Panc1 (cell line): ENCODE measurements at regions not wholly inside any gene's neighbourhood (a gene's known extent, or its start where the extent isn't known, plus 50 kb on each side); places are given as distances from the start of the nearest gene placed in this dataset.

ENCODE experiments used
- ATAC-seq: fragments of 200-7000 bp; cut with Tn5 transposase; 2 replicates; pipeline ENCODE4 v1.9.1; 2020; ENCODE audit warnings: mild to moderate bottlenecking, moderate library complexity
- BruUV-seq: library from RNA; stranded (reverse); fragments of 400-500 nt; replicated peaks from 2 replicates; lab custom pipeline; 2021; lab: Mats Ljungman, UMichigan
- CTCF ChIA-PET: fragments of 300-600 bp; sonication (Branson Sonifier 250); formaldehyde crosslinking; loops from one replicate; lab custom pipeline; 2022; ENCODE audit warnings: antibody characterized with exemption; lab: Charles Lee
- POLR2A ChIA-PET: fragments of 300-600 bp; sonication (Branson Sonifier 250); formaldehyde crosslinking; loops from one replicate; lab custom pipeline; 2022; ENCODE audit warnings: antibody characterized with exemption; lab: Charles Lee
- DNase-seq: peaks from one replicate; pipeline ENCODE4 v3.0.0-alpha.2; 2010; ENCODE audit warnings: low read depth, low spot score
- H3K27ac ChIP-seq: 2 replicates; pipeline ENCODE4 v1.5.1; 2011; ENCODE audit warnings: mild to moderate bottlenecking, low read length, inconsistent platforms
- H3K27me3 ChIP-seq: fragments of 200-500 bp; sonication (Bioruptor generic); 2 replicates; pipeline ENCODE4 v1.6.0; 2014; ENCODE audit warnings: low read length, inconsistent platforms; ENCODE audit not compliant: control insufficient read depth, insufficient read depth
- H3K36me3 ChIP-seq: fragments of 200-500 bp; sonication (Bioruptor generic); 2 replicates; pipeline ENCODE4 v1.5.1; 2014; ENCODE audit warnings: inconsistent platforms, mild to moderate bottlenecking, low read length, moderate library complexity; ENCODE audit not compliant: control insufficient read depth, insufficient read depth
- H3K4me1 ChIP-seq: 2 replicates; pipeline ENCODE4 v1.5.1; 2011; ENCODE audit warnings: inconsistent platforms, mild to moderate bottlenecking, low read length, moderate library complexity; ENCODE audit not compliant: control insufficient read depth, insufficient read depth
- H3K4me3 ChIP-seq, 2 experiments: 2 replicates each; pipeline ENCODE4 v1.5.1; 2011 to 2012; ENCODE audit warnings: low read depth in 2 of 2, low read length in 2 of 2, mild to moderate bottlenecking in 2 of 2, inconsistent platforms in 1 of 2, moderate library complexity in 1 of 2
- H3K9me3 ChIP-seq: fragments of 200-500 bp; sonication (Bioruptor generic); 2 replicates; pipeline ENCODE4 v1.5.1; 2014; ENCODE audit warnings: low read depth, mild to moderate bottlenecking, inconsistent platforms, low read length, moderate library complexity; ENCODE audit not compliant: control insufficient read depth, insufficient read depth
- POLR2AphosphoS5 ChIP-seq: IDR thresholded peaks from 2 replicates; pipeline ENCODE4 v1.6.1; 2012; ENCODE audit warnings: mild to moderate bottlenecking, low read depth, low read length, moderate library complexity
- REST ChIP-seq, 2 experiments: IDR thresholded peaks; 2 replicates each; pipeline ENCODE4 v1.6.1; 2011 to 2012; ENCODE audit warnings: low read depth in 2 of 2, control low read depth in 1 of 2, low read length in 1 of 2, mild to moderate bottlenecking in 1 of 2, moderate library complexity in 1 of 2; ENCODE audit not compliant: insufficient read depth in 1 of 2
- SIN3A ChIP-seq: IDR thresholded peaks from 2 replicates; pipeline ENCODE4 v1.6.1; 2012; ENCODE audit warnings: low read depth, mild to moderate bottlenecking, low read length, moderate library complexity, borderline replicate concordance; ENCODE audit not compliant: insufficient read depth
- TCF7L2 ChIP-seq: IDR thresholded peaks from 2 replicates; pipeline ENCODE4 v1.6.1; 2011; ENCODE audit warnings: mild to moderate bottlenecking, low read depth, low read length, inconsistent platforms
- in situ Hi-C: cut with HindIII; loops from 2 replicates; pipeline ENCODE4 v1.10.0; 2016; ENCODE audit warnings: low sequenced_read_pairs, low pct_unique_long_range_greater_than_20kb
- intact Hi-C: fragments of 100-400 bp; cut with micrococcal nuclease; formaldehyde crosslinking; loops from one replicate; pipeline ENCODE4 v1.10.0; 2022; ENCODE audit not compliant: unreplicated experiment
- TF ChIP-seq, protein P1 (sequence below): fragments of 450-650 bp; IDR thresholded peaks from 2 replicates; pipeline ENCODE4 v1.5.1; 2017; ENCODE audit warnings: mild to moderate bottlenecking

- TF ChIP-seq REST (IDR thresholded peaks at IDR 0.05; ENCODE audit: insufficient read depth in 1 of 2, low read depth in 2 of 2, low read length in 1 of 2) (no peak), POLR2AphosphoS5 (no peak), TCF7L2 (no peak), SIN3A (no peak)
- TF ChIP-seq, protein P1, sequence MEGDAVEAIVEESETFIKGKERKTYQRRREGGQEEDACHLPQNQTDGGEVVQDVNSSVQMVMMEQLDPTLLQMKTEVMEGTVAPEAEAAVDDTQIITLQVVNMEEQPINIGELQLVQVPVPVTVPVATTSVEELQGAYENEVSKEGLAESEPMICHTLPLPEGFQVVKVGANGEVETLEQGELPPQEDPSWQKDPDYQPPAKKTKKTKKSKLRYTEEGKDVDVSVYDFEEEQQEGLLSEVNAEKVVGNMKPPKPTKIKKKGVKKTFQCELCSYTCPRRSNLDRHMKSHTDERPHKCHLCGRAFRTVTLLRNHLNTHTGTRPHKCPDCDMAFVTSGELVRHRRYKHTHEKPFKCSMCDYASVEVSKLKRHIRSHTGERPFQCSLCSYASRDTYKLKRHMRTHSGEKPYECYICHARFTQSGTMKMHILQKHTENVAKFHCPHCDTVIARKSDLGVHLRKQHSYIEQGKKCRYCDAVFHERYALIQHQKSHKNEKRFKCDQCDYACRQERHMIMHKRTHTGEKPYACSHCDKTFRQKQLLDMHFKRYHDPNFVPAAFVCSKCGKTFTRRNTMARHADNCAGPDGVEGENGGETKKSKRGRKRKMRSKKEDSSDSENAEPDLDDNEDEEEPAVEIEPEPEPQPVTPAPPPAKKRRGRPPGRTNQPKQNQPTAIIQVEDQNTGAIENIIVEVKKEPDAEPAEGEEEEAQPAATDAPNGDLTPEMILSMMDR = no peak
These were observed 254.5 kb upstream of the ELAC2 start for GRCh38 chr17:13272296-13272695.

GRCh38 chr17:13268791-13269595, 251.2 kb upstream of the ELAC2 start:
- no peak for ATAC-seq
- CTCF ChIA-PET = no interaction called here
- no peak for DNase-seq
- Histone ChIP-seq H3K36me3 (no peaks in the 10 kb centered on the region), H3K27ac (no peak overlapping the region), H3K4me3 (no peak overlapping the region), H3K27me3 (no peaks in the 10 kb centered on the region), H3K4me1 (no peaks in the 10 kb centered on the region), H3K9me3 (no peaks in the 10 kb centered on the region)
- TF ChIP-seq SIN3A (no peak), TCF7L2 (no peak), REST (IDR thresholded peaks at IDR 0.05; ENCODE audit: insufficient read depth in 1 of 2, low read depth in 2 of 2, low read length in 1 of 2) (no peak), POLR2AphosphoS5 (no peak)
- TF ChIP-seq, protein P1 = no peak
- in situ Hi-C loops = no loop called here
- BruUV-seq = no TSS peak
- intact Hi-C loops = no loop called here
- POLR2A ChIA-PET = interaction anchor here (0.6 kb wide), 1 partner anchor 312 kb away, joined by 13 read pairs; no protein-coding TSS in a partner anchor

More at GRCh38 chr17:13272296-13272695, 254.5 kb upstream of the ELAC2 start:
- no peak for ATAC-seq
- no peaks in the 10 kb centered on the region for H3K9me3 ChIP-seq
- no peaks in the 10 kb centered on the region for H3K4me1 ChIP-seq
- H3K27me3 ChIP-seq = no peaks in the 10 kb centered on the region
- in situ Hi-C loops = no loop called here
- DNase-seq = no peak
- no peak overlapping the region for H3K4me3 ChIP-seq
- no TSS peak for BruUV-seq
- POLR2A ChIA-PET = no interaction called here
- no peaks in the 10 kb centered on the region for H3K36me3 ChIP-seq
- H3K27ac ChIP-seq = no peak overlapping the region
- intact Hi-C loops = no loop called here
- CTCF ChIA-PET = interaction anchor here (0.5 kb wide), 1 partner anchor 8 kb away, joined by 4 read pairs; no protein-coding TSS in a partner anchor
